ENCODE measurements at regions not wholly inside any gene's neighbourhood (a gene's known extent, or its start where the extent isn't known, plus 50 kb on each side); places are given as distances from the start of the nearest gene placed in this dataset.

DNA sequence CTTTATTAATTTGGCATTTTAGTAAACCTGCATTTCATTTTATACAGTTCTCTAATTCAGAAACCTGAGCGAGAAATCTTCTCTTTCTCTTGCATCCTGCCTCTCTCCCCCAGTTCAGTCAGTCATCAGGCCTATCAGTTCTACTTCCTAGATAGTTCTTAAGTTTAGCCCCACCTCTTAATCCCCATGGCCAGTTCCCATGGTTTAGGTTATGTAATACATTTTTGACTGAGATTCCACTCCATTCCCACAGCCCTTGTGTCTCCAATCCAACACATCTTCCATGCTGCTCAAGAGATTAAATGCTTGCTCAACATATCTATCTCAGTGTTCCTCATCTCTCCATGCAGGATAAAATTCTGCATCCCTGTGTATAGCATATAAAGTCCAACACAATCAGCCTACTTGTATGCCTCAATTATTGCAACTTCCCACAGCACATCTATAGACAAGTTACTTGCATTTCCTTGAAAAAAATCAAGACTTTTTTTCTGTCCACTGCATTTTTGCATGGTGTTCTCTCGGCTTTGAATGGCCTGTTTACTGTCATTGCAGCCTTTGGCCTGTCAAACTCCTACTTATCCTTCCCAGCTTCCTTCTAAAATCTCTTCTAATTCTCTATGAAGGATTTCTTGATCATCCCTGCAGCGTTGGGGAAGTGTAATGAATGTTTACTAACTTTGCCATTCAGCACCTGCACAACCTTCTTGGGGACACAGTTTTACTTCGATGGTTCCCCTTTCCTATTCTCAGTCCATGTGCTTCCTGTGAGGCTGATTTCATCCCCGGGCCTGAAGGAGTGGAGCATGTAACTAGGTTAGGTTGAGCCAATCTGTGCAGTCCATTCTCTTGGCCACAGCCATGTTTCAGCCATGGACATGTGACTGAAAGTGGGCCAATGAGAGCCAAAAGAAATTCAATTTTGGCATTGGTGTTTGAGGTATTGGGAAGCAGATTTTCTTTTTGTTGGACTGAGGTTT is 80.8 kb downstream of the DACT1 start:
- peaks cover 8% of the 10 kb centered on the region for H3K4me1 ChIP-seq (ENCODE audit: control insufficient read depth, insufficient read depth, low read length)
- Mint-ChIP-seq H3K4me3 (no peak overlapping the region), H3K4me1 (peaks cover 13% of the 10 kb centered on the region), H3K27me3 (ENCODE audit: insufficient read depth) (no peaks in the 10 kb centered on the region), H3K36me3 (ENCODE audit: low read depth) (no peaks in the 10 kb centered on the region), H3K9me3 (no peaks in the 10 kb centered on the region), H3K27ac (no peak overlapping the region)
- H3K4me3 ChIP-seq (ENCODE audit: low read length), result no peak overlapping the region
- no peak overlapping the region for H3K27ac ChIP-seq (ENCODE audit: low read depth, low read length)
- H3K9me3 ChIP-seq (ENCODE audit: control insufficient read depth, low read length), result no peaks in the 10 kb centered on the region
- H3K36me3 ChIP-seq (ENCODE audit: control insufficient read depth, insufficient read depth, low read length), result no peaks in the 10 kb centered on the region
- no peak for DNase-seq
- no peaks in the 10 kb centered on the region for H3K27me3 ChIP-seq (ENCODE audit: control insufficient read depth, insufficient read depth, low read length, poor library complexity, severe bottlenecking)
- 81 to 89% methylated on average over 4 to 5 of the region's 5 CpGs for WGBS, 2 experiments (ENCODE audit: insufficient coverage in 1 of 2, insufficient read length in 1 of 2)
- no peak overlapping the region for H3K9ac ChIP-seq (ENCODE audit: extremely low read depth, low read length, poor library complexity, severe bottlenecking)
- no peak for TF ChIP-seq CTCF (conservative IDR thresholded peaks at IDR 0.05)

DNA sequence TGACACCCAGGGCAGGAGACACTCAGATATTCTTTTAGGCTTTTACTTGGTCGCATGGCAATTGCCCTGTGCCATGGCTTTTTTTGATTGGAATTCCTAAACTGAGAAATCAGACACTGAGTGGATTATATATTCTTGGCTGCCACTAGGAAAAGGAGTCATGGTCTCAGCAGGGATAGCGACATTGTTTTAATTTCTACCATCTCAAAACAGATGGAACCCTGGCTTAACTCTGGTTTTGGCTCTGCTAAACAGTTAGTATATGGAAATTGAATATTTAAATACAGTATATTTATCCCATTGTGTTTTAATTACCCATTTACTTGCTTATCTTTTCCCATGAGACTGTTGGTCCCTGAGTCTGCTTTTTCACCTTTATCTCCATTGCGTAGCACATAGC is 84.0 kb downstream of the DACT1 start:
- H3K27me3 ChIP-seq (ENCODE audit: control insufficient read depth, insufficient read depth, low read length, poor library complexity, severe bottlenecking), result no peaks in the 10 kb centered on the region
- H3K36me3 ChIP-seq (ENCODE audit: control insufficient read depth, insufficient read depth, low read length), result no peaks in the 10 kb centered on the region
- Mint-ChIP-seq H3K4me3 (no peak overlapping the region), H3K27me3 (ENCODE audit: insufficient read depth) (no peaks in the 10 kb centered on the region), H3K9me3 (no peaks in the 10 kb centered on the region), H3K36me3 (ENCODE audit: low read depth) (no peaks in the 10 kb centered on the region), H3K27ac (no peak overlapping the region), H3K4me1 (peaks cover 13% of the 10 kb centered on the region)
- H3K4me1 ChIP-seq (ENCODE audit: control insufficient read depth, insufficient read depth, low read length), result peaks cover 8% of the 10 kb centered on the region
- TF ChIP-seq CTCF (conservative IDR thresholded peaks at IDR 0.05), result no peak
- no peak overlapping the region for H3K4me3 ChIP-seq (ENCODE audit: low read length)
- 67 to 95% methylated on average over 1 to 3 of the region's 3 CpGs for whole genome bisulfite sequencing, 2 experiments (ENCODE audit: insufficient coverage in 1 of 2, insufficient read length in 1 of 2)
- H3K9ac ChIP-seq (ENCODE audit: extremely low read depth, low read length, poor library complexity, severe bottlenecking), result no peak overlapping the region
- no peak overlapping the region for H3K27ac ChIP-seq (ENCODE audit: low read depth, low read length)
- DNase-seq, result no peak
- H3K9me3 ChIP-seq (ENCODE audit: control insufficient read depth, low read length), result no peaks in the 10 kb centered on the region

GRCh38 chr14:58722441-58722840 is 84.7 kb downstream of the DACT1 start:
- Mint-ChIP-seq H3K27me3 (ENCODE audit: insufficient read depth) (no peaks in the 10 kb centered on the region), H3K27ac (no peak overlapping the region), H3K9me3 (no peaks in the 10 kb centered on the region), H3K4me3 (no peak overlapping the region), H3K36me3 (ENCODE audit: low read depth) (no peaks in the 10 kb centered on the region), H3K4me1 (peaks cover 8% of the 10 kb centered on the region)
- Histone ChIP-seq H3K4me1 (ENCODE audit: control insufficient read depth, insufficient read depth, low read length) (peaks cover 1% of the 10 kb centered on the region), H3K27me3 (ENCODE audit: control insufficient read depth, insufficient read depth, low read length, poor library complexity, severe bottlenecking) (no peaks in the 10 kb centered on the region), H3K36me3 (ENCODE audit: control insufficient read depth, insufficient read depth, low read length) (no peaks in the 10 kb centered on the region), H3K4me3 (ENCODE audit: low read length) (no peak overlapping the region), H3K9me3 (ENCODE audit: control insufficient read depth, low read length) (no peaks in the 10 kb centered on the region), H3K9ac (ENCODE audit: extremely low read depth, low read length, poor library complexity, severe bottlenecking) (no peak overlapping the region), H3K27ac (ENCODE audit: low read depth, low read length) (no peak overlapping the region)
- TF ChIP-seq CTCF (conservative IDR thresholded peaks at IDR 0.05), result no peak
- DNase-seq, result no peak
- WGBS, 2 experiments (ENCODE audit: insufficient coverage in 1 of 2, insufficient read length in 1 of 2), result 89 to 100% methylated on average over 1 to 2 of the region's 4 CpGs

All from endodermal cell (in vitro differentiated cells).